Tibial artery (tissue), 4 donors: ENCODE measurements at regions not wholly inside any gene's neighbourhood (a gene's known extent, or its start where the extent isn't known, plus 50 kb on each side); places are given as distances from the start of the nearest gene placed in this dataset.
"Not testable (repeated sequence)": the region's sequence is repeated elsewhere in the genome, so short reads cannot be mapped to it uniquely, and the experiment has no call there.

Source experiments
- DNase-seq, 2 donors: peaks; one replicate each; pipeline ENCODE4 v3.0.0-alpha.2; 2019
- H3K27ac ChIP-seq, 2 donors: fragments of 200-600 bp; sonication (generic) in 1 of 2; 1 replicate in 1 of 2; 2 replicates in 1 of 2; pipeline ENCODE4 v1.5.1; 2018 to 2019; ENCODE audit warnings: mild to moderate bottlenecking in 1 of 2
- H3K27me3 ChIP-seq, 2 donors: fragments of 200-600 bp; sonication (generic) in 1 of 2; one replicate each; pipeline versions ENCODE4 v1.5.1 to v1.6.0; 2016 to 2019
- H3K36me3 ChIP-seq, 3 donors: fragments of 200-600 bp; sonication (generic) in 2 of 3; one replicate each; pipeline ENCODE4 v1.5.1; 2016 to 2019; ENCODE audit warnings: mild to moderate bottlenecking in 2 of 3
- H3K4me1 ChIP-seq, 4 donors: fragments of 200-600 bp; sonication (generic) in 2 of 4; 1 replicate in 3 of 4; 2 replicates in 1 of 4; pipeline ENCODE4 v1.5.1; 2016 to 2019
- H3K4me3 ChIP-seq, 2 donors: fragments of 200-600 bp; sonication (generic) in 1 of 2; 1 replicate in 1 of 2; 2 replicates in 1 of 2; pipeline ENCODE4 v1.5.1; 2018 to 2019; ENCODE audit warnings: mild to moderate bottlenecking in 2 of 2
- H3K9me3 ChIP-seq, 3 donors: fragments of 200-600 bp; sonication (generic) in 1 of 3; one replicate each; pipeline ENCODE4 v1.5.1; 2016 to 2019
- intact Hi-C: fragments of 100-400 bp; cut with DNase I; formaldehyde crosslinking; loops from one replicate; pipeline ENCODE4 v1.15.0; 2023; ENCODE audit warnings: low total_unique reads
- TF ChIP-seq, protein P1 (sequence below), 2 experiments: fragments of 200-600 bp in 1 of 2; fragments of 450-650 bp in 1 of 2; IDR thresholded peaks; one replicate each; pipeline ENCODE4 v1.5.1; 2017 to 2019; ENCODE audit warnings: antibody characterized with exemption in 2 of 2, mild to moderate bottlenecking in 1 of 2, moderate library complexity in 1 of 2

DNA sequence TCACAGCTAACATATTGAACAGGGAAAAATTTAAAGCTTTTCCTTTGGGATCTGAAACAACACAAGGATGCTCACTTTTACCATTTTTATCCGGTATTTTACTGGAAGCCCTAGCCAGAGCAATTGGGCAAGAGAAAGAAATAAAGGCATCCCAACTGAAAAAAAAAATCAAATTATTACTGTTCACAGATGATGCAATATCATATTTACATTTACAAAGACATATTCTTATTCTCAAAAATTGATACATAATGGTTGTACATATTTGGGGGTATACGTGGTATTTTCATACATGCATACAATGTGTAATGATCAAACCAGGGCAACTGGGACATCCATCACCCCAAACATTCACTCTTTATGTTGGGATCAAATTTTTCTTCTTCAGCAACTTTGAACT is 337.0 kb upstream of the SLC7A11 start:
- Histone ChIP-seq H3K9me3 (peaks cover 0 to 30% (median 9%) of the 10 kb centered on the region in 3 donors), H3K4me3 (no peak overlapping the region), H3K27ac (no peak overlapping the region), H3K27me3 (no peaks in the 10 kb centered on the region), H3K36me3 (no peaks in the 10 kb centered on the region), H3K4me1 (no peaks in the 10 kb centered on the region)
- TF ChIP-seq, protein P1, sequence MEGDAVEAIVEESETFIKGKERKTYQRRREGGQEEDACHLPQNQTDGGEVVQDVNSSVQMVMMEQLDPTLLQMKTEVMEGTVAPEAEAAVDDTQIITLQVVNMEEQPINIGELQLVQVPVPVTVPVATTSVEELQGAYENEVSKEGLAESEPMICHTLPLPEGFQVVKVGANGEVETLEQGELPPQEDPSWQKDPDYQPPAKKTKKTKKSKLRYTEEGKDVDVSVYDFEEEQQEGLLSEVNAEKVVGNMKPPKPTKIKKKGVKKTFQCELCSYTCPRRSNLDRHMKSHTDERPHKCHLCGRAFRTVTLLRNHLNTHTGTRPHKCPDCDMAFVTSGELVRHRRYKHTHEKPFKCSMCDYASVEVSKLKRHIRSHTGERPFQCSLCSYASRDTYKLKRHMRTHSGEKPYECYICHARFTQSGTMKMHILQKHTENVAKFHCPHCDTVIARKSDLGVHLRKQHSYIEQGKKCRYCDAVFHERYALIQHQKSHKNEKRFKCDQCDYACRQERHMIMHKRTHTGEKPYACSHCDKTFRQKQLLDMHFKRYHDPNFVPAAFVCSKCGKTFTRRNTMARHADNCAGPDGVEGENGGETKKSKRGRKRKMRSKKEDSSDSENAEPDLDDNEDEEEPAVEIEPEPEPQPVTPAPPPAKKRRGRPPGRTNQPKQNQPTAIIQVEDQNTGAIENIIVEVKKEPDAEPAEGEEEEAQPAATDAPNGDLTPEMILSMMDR (IDR thresholded peaks at IDR 0.05): no peak
- intact Hi-C loops: no loop called here
- DNase-seq: no peak

DNA sequence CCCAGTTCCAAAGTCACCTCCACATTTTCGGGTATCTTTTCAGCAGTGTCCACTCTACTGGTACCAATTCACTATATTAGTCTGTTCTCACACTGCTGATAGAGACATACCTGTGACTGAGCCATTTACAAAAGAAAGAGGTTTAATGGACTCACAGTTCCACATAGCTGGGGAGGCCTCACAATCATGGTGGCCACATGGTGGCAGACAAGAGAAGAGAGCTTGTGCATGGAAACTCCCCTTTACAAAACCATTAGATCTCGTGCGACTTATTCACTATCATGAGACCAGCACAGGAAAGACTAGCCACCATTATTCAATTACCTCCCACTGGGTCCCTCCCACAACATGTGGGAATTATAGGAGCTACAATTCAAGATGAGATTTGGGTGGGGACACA is 335.7 kb upstream of the SLC7A11 start:
- H3K36me3 ChIP-seq, H3K4me1 ChIP-seq, H3K4me3 ChIP-seq, intact Hi-C loops, H3K27me3 ChIP-seq, H3K27ac ChIP-seq, DNase-seq: not testable (repeated sequence)
- H3K9me3 ChIP-seq: peaks cover 0 to 30% (median 9%) of the 10 kb centered on the region in 3 donors

DNA sequence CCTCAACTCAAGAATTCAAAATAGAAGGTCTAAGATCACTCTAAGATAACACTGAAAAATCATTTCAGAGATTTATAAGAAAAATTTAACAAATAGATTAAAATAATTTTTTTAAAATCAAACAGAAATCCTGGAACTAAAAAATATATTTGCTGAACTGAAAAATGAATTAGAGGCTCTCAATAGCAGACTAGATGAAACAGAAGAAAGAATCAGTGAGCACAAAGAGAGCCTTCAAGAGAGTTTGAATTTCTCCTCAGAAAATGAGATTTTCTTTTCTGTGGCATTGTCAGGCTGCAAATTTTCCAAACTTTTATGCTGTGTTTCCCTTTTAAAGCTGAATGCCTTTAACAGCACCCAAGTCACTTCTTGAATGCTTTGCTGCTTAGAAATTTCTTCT is 335.0 kb upstream of the SLC7A11 start:
- Histone ChIP-seq H3K4me1 (peaks cover 0 to 4% (median 0%) of the 10 kb centered on the region in 4 donors), H3K9me3 (peaks cover 0 to 30% (median 9%) of the 10 kb centered on the region in 3 donors), H3K36me3 (no peaks in the 10 kb centered on the region), H3K27me3 (no peaks in the 10 kb centered on the region), H3K4me3 (no peak overlapping the region), H3K27ac (no peak overlapping the region)
- no peak for DNase-seq
- intact Hi-C loops: no loop called here
- TF ChIP-seq, protein P1 (IDR thresholded peaks at IDR 0.05): no peak

DNA sequence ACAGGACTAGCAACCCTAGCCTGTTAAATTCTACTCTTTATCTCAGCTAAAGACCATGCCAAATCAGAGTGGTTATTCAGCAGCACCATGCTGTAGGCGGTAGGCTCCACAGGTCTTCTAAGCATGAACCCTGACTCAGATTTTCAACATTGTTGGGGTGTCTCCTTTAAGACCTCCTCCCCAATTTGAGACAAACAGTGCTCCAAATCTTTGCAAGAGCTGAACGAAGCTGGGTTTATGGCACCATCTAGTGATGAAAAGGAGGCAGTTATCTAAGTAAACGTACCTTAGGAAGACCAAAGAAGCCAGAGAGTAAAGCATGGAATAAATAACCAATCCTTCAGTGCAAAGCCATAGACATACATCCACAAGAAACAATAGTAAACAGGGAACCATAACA is 334.5 kb upstream of the SLC7A11 start:
- Histone ChIP-seq H3K27ac (no peak overlapping the region), H3K9me3 (peaks cover 0 to 30% (median 9%) of the 10 kb centered on the region in 3 donors), H3K4me3 (no peak overlapping the region), H3K4me1 (peaks cover 0 to 4% (median 0%) of the 10 kb centered on the region in 4 donors), H3K36me3 (no peaks in the 10 kb centered on the region), H3K27me3 (no peaks in the 10 kb centered on the region)
- no peak for DNase-seq
- TF ChIP-seq, protein P1 (IDR thresholded peaks at IDR 0.05): no peak
- intact Hi-C loops: no loop called here

DNA sequence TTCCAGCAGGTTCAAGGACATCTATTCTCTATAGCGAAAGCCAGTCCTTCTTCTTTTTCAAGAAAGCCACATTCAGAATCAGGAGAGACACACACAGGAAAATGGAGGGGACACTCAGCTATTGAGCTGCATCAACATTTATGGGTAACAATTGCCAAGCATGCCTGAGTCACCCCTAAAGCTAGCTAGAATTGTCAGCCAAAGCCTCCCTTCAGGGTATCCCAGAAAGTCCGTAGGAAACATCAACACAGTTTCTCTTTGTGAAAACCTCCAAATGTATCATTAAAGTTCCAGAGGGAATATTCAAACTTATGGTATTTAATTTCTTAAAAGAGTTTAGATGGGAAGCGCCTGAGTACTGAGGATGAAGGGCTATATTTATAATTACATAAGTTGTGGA is 331.1 kb upstream of the SLC7A11 start:
- H3K36me3 ChIP-seq: no peaks in the 10 kb centered on the region
- no peak overlapping the region for H3K27ac ChIP-seq
- intact Hi-C loops: no loop called here
- H3K4me3 ChIP-seq: no peak overlapping the region
- peaks cover 0 to 6% (median 0%) of the 10 kb centered on the region in 4 donors for H3K4me1 ChIP-seq
- peaks cover 0 to 16% (median 9%) of the 10 kb centered on the region in 3 donors for H3K9me3 ChIP-seq
- DNase-seq: no peak
- no peaks in the 10 kb centered on the region for H3K27me3 ChIP-seq
- TF ChIP-seq, protein P1 (IDR thresholded peaks at IDR 0.05): no peak

DNA sequence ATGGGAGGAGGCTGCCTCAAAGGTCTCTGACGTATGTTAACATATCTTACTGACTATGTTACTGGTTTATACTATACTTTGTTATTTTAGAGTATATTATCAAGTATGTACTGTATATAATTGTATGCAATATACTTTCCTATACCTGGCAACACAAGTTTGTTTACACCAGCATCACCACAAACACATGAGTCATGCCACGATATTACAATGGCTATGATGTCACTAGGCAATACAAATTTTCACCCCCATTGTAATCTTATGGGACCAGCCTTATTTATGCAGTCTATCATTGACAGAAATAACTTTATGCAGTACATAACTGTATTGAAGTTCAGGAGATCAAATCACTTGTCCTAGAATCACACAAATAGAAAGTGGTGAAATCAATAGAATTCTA is 329.9 kb upstream of the SLC7A11 start:
- intact Hi-C loops: no loop called here

More for the DNA sequence above, 329.9 kb upstream of the SLC7A11 start:
- TF ChIP-seq, protein P1 (IDR thresholded peaks at IDR 0.05): no peak
- no peak for DNase-seq
- Histone ChIP-seq H3K4me1 (peaks cover 0 to 15% (median 1%) of the 10 kb centered on the region in 4 donors), H3K27me3 (no peaks in the 10 kb centered on the region), H3K9me3 (peaks cover 0 to 6% (median 0%) of the 10 kb centered on the region in 3 donors), H3K36me3 (no peaks in the 10 kb centered on the region), H3K27ac (no peak overlapping the region), H3K4me3 (no peak overlapping the region)
